NCI-H69 (cell line): ENCODE measurements at regions not wholly inside any gene's neighbourhood (a gene's known extent, or its start where the extent isn't known, plus 50 kb on each side); places are given as distances from the start of the nearest gene placed in this dataset.
"Not testable (repeated sequence)": the region's sequence is repeated elsewhere in the genome, so short reads cannot be mapped to it uniquely, and the experiment has no call there.

ENCODE experiments used
- DNase-seq: peaks from one replicate; lab custom pipeline; 2025; lab: John Stamatoyannopoulos, UW

DNA sequence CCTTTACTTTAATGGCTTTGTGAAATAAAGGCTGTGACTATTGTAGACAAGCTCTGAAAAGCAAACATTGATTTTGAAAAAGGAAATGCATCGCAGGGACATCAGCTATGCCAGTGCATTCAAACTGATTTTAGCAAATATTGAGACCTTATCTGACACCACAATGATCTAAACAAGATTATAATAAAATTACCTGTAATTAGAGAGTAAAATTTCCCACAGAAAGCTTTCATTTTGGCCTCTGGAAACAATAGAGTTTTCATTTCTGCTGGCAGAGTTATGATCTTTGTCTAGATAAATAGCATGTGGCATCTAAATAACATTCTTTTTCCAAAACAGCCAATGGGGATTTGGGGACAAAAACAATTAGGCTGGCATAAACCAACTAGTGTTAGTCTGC is 650.4 kb upstream of the PRMT6 start:
- DNase-seq: peak; percentile 72

GRCh38 chr1:106412321-106412720 is 644.2 kb upstream of the PRMT6 start:
- DNase-seq: not testable (repeated sequence)

GRCh38 chr1:106435269-106435668 is 621.2 kb upstream of the PRMT6 start:
- no peak for DNase-seq

DNA sequence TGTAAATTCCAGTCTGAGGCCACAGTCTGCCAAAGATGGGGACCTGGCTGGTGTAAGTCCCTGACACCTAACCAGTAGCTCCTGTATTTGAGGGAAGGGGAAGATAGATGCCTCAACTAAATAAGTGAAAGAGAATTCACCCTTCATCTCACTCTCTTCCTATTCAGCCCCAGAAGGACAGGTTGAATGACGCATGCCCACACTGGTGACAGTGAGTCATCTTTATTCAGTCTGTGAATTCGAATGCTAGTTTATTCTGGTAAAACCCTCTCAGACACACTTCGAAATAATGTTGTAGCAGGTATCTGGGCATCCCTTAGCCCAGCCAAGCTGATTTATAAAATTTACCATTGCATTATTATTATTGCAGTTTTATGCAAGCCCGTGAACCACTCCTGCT is 617.0 kb upstream of the PRMT6 start:
- no peak for DNase-seq

- peak; percentile 30 for DNase-seq
Observed at GRCh38 chr1:106447466-106447865, 609.0 kb upstream of the PRMT6 start.

DNA sequence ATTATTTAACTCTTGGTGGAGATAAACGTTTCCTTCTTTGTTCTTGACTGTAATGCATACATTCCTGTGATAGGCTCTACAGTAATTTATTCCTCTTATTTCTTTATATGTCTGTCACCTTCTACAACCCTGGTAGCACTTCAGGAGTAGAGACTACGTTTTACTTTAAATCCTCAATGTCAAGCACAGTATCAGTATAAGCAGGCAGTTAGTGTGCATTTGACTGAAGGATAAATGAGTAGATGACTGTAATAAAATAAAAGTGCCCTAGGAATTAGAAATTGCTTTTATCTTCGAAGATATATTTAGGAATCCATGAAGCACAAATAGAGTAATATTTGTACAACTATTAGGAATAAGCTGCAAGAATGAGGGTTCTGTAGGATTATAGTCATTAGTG is 599.6 kb upstream of the PRMT6 start:
- peak; percentile 60 for DNase-seq

- peak; percentile 42 for DNase-seq
Observed at GRCh38 chr1:106457368-106457767, 599.1 kb upstream of the PRMT6 start.

DNA sequence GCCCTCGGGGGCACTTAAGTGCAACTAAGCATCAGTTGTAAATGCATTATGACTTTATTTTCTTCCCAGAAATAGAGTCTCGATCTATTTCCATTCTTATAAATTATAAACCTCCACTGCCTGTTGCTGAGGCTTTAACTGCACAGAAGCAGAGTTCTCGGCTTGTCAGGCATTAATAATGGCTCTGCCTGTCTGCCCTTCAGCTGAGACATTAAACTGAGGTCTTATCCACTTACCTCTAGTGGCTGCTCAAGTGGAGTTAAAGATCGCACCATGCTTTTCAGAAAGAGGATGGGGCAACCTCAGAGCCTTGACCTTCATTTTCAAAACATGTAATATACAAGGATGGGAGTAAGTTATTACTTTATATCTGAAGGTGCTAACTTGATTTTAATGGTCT is 597.6 kb upstream of the PRMT6 start:
- DNase-seq: peak; percentile 11

- DNase-seq: no peak
Observed at GRCh38 chr1:106459418-106459817, 597.1 kb upstream of the PRMT6 start.

GRCh38 chr1:106465666-106466065 is 590.8 kb upstream of the PRMT6 start:
- DNase-seq: no peak

DNA sequence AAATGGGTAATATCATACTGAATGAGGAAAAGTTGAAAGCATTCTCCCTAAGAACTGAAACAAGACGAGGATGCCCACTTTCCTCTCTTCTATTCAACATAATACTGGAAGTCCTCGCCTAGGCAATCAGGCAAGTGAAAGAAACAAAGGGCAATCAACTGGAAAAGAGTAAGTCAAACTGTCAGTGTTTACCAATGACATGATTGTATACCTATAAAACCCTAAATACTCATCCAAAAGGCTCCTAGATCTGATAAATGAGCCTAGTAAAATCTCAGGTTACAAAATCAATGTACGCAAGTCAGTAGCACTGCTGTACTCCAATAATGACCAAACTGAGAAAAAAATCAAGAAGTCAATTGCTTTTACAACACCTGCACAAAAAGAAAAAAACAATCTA is 575.8 kb upstream of the PRMT6 start:
- DNase-seq: no peak

DNA sequence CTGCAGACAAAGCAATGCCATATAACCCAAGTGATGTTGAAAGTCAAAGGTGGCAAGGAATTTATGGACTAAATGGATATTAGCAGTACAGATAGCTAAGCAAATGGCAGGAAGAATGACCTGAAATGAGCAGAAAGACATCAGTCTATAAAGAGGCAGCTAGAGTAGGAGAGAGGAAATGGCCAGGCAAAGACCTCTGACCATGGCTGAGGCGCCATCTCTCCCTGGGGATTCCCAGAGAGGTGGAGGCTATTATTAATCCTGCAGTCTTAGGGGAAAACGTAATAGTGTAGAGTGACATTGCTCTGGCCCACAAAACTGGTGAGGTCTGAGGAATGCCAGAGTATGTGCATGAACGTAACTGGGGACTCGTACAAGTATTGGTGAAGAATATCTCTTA is 563.6 kb upstream of the PRMT6 start:
- DNase-seq: no peak

DNA sequence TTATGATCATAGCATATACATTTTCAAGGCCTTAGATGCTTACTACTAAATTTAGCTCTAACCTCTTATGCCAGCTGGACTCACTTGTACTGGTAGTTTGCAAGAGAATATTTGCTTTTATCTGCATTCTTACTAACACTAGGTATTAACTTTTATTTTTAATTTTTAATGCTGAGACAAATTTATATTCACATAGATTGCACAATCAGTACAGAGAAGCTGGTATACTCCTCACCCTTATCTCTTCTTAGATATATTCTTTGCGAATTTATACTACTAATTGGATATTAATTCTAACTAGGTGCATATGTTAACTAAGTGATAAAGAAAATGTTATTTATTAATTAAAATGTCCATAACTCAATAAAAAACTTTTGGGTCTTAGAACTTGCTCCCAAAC is 561.8 kb upstream of the PRMT6 start:
- no peak for DNase-seq

GRCh38 chr1:106498238-106498637 is 558.2 kb upstream of the PRMT6 start:
- DNase-seq: no peak

DNA sequence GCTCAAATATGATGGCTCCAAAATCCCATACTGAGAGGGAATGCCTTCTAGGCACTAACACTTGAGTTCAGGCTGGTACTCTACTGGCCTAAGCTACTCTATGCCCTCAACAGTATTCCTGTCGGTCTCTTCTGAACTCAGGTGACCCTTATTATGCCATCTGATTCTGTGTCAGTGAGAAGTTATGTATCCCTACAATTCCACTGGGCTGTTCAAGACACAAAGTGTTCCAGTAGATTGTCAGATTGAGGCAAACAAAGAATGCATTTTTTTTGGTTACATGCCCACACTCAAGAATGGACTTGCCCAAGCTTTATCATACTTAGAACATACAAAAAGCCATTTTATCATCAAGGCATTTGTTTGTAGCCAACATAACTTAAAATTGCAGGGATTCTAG is 553.8 kb upstream of the PRMT6 start:
- DNase-seq: no peak

GRCh38 chr1:106515375-106515774 is 541.1 kb upstream of the PRMT6 start:
- peak; percentile 83 for DNase-seq

- DNase-seq: no peak
Observed at GRCh38 chr1:106517224-106517623, 539.2 kb upstream of the PRMT6 start.

DNA sequence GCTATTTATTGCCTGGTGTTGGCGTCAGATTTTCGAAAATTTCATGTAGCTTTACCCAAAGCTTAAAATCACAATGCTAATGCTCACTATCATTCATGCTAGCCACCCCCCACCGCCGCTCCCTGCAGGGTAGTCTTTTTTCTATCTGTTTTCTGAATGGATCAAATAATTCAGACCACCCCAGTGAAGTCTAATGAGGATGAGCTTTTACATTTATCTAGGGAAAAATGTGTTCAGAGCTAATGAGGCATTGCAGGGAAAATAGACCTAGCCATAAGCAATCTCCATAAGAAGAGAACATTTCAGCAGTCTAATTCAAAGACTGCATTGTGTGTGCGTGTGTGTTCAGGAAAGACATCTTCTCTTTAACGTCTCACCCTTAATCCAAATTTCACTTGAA is 533.0 kb upstream of the PRMT6 start:
- DNase-seq: peak; percentile 74

- DNase-seq: no peak
Observed at GRCh38 chr1:106524631-106525030, 531.8 kb upstream of the PRMT6 start.

GRCh38 chr1:106526650-106527049 is 529.8 kb upstream of the PRMT6 start:
- DNase-seq: no peak

DNA sequence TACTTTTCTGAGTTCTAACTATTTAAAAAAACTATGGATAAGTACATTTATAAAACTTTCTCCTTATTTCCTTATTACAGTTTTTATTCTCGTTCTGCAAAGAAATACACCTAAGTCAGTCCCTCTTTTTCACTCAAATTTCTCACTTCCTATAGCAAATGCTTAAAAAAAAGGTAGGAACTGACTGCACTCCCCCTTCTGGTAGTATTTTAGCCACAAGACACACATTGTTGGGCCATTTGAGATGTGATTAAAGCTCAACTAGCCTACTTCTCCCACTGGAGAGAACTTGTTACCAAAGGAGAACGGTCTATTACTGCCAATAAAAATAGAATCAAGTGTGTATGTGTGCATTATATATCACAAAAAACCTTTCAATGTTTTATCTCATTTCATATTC is 521.9 kb upstream of the PRMT6 start:
- peak; percentile 2 for DNase-seq

DNA sequence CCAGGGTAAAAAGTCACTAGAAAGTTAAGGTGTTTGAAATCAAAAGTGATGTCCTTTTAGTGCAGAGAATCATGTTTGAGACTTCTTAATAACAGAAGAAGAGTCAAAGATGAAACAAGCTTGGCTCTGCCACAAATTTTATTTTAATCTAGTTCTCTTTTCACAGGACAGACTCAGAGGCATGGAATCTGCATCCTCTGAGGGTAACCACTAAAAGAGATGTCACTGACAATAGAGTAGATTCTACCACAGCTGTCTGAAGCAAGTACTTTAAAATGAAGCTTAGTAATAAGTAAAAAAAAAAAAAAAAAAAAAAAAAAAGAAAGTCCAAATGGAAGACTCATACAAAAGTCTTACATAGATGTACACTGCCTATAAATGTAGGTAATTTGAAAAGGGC is 519.7 kb upstream of the PRMT6 start:
- DNase-seq: no peak

- DNase-seq: no peak
Observed at GRCh38 chr1:106548726-106549125, 507.7 kb upstream of the PRMT6 start.

GRCh38 chr1:106554294-106554693 is 502.2 kb upstream of the PRMT6 start:
- DNase-seq: no peak

DNA sequence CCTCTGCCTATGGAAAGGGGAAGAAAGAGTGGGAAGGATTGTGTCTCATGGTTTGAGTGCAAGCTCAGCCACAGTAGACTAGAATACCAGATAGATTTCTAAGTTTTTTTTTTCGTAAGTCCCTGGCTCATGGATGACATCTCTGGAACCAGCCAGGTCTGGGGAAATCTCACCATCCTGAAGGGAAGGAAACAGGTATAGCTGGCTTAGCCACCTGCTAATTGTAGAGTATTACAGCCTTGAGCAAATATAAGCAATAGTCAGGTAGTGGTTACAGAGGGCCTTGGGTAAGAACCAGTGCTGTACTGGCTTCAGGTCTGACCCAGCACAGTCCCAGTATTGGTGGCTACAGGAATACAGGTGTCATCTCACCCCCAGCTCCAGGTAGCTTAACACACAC is 500.9 kb upstream of the PRMT6 start:
- no peak for DNase-seq
